Posterior vena cava (tissue), 2 donors: ENCODE measurements at regions not wholly inside any gene's neighbourhood (a gene's known extent, or its start where the extent isn't known, plus 50 kb on each side); places are given as distances from the start of the nearest gene placed in this dataset.

Experiments used
- DNase-seq: peaks from one replicate; pipeline ENCODE4 v3.0.0-alpha.2; 2020; ENCODE audit warnings: low spot score
- intact Hi-C, 2 donors: fragments of 100-400 bp; cut with DNase I; formaldehyde crosslinking; loops; one replicate each; pipeline versions ENCODE4 v1.14.1 to v1.14.2; 2022 to 2023
- donor health status: DM: yes; HTN: yes; CAD: no.
- donor health status: DM: yes; HTN: yes; CAD: no.

DNA sequence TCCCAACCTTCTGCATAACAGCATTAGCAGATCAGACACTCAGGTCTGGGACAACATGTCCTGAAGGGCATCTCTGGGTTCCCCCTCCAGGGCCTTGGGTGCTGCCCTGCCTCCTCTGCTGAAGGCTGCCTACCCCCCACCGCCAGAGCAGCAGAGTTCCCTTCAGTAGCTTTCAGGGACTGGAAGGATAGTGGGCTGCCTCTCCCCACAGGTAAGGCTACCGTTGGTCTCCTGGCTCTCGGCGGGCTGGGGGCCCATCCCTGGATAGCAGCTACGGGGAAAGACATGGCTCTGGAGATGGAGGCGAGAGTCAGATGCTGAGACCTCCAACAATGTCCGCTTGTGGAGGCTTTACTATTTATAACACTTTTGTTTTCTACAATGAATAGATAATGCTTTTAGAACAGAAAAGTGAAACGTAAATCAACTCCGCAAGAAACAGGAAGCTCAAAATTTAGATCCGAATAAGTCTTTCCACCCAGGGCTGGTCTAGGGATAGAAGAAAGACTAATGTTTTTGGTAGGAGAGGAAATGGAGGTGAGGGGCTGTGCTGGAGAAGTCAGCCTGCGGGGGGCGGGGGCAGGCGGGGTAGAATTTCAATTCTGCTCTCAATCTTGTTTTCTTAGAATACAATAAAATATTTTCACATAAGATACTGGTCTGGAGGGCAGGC is 58.4 kb downstream of the ARL4C start:
- intact Hi-C loops, result no loop called here
- no peak for DNase-seq

DNA sequence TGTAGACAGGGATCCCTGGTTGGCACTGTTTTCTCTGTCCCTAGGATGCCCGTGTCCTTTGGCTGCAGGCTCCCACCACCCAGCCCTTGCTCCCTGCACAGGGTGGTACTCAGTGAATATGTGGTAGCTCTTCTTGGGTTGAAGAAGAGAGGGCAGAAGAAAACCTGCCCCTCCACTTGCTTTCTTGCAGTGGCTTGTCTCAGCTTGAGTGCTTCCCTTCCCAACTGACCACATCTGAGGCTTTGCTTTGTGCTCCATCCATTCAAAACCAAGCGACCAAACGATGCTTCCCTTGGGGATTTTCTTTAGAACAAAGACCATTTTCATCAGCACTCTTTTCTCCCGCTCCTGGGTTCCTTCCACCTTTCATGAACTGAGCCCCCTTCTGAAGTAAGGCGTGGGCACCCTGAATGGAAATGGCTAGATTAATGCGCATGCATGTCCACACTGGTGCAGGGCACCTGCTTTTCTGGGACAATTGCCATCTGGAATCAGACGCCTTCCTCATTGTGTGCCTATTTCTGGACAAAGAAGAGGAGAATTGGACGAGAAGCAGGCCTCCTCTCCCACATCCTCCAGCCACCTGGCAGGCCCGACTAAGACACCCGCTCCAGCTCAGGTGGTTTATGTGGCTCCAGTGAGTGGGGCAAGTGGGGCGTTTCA is 59.1 kb downstream of the ARL4C start:
- intact Hi-C loops, result no loop called here
- no peak for DNase-seq

DNA sequence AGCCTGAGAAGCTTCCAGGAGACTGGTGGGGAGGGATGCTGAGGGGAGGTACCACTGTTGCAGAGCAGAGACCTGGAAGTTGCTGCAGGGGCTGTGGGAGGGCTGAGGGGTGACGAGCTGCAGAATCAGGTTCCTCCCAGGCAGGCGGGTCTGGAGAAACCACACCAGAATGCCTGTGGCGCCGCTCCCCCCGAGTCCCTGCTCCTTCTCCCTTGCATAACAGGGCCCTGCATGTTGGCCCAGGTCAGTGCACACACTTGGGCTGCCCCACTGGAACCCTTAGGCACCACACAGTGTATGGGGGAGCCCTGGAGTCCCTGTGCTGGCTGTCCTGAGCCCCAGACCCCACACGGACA is 60.4 kb downstream of the ARL4C start:
- DNase-seq, result no peak
- intact Hi-C loops, result no loop called here

DNA sequence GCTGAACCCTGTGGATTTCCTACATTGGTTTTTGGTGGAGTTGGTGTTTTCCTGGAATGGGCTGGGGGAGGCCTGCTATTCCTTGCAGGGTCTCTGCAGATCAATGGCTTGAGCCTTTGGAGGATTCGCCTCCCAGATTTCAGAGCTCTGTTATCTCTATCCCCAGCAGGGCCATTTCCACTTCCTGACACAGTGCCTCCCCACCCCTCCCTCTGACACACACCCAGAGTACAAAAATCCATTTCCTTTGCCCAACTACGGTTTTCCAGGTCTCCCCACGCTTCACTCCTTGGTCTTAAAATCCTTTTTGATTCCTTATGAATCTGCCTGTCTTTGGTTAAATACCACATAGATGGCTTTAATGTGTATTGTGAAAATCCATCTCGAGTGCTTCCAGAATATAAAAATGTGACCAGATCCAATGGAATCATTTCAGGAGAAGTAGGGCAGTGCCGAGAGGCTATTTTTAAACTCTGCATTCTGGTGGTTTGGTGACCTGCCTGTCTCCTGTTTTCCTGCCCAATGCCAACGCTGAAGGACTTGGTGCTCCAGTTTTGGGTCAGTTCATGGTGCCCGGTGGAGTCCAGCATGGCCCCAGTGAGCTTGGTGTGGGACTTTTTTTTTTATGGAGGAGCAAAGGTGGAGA is 60.9 kb downstream of the ARL4C start:
- intact Hi-C loops, result no loop called here
- DNase-seq, result no peak

DNA sequence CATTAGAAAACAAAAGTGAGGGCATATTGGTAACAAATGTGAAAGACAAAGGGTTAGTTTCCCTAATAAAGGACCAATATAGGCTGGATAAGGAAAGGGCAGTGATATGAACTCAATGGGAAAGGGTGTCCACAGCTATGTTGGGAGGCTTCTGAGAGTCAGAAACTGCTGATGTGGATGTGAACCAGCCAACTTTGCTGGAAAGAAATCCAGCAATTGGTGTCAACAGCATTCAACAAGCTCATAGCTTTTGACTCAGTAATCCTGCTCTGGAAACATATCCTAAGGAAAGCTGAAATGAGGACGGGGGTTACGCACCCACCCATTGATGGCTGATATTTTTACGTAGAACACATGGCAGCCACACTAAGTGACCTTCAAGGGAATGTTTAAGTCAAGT is 63.7 kb downstream of the ARL4C start:
- DNase-seq, result no peak
- intact Hi-C loops, result no loop called here

DNA sequence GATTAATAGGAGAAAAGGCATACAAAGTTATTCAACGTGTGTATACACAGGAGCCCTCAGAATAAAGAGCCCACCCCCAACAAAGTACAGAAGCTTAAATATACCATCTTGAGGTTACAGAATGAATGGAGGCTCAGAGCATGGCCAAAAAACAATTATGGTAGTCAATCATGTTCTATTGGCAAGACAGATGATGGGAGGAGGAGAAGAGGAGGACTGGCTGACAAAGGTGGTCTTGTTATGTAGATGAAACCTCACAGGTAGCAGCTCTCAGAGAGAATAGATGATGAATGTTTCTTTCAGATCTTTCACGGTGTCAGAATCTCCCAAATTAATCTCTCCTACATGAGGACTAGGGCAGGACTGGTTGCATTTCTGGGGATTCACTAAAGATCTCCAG is 66.0 kb downstream of the ARL4C start:
- no peak for DNase-seq
- intact Hi-C loops, result no loop called here

DNA sequence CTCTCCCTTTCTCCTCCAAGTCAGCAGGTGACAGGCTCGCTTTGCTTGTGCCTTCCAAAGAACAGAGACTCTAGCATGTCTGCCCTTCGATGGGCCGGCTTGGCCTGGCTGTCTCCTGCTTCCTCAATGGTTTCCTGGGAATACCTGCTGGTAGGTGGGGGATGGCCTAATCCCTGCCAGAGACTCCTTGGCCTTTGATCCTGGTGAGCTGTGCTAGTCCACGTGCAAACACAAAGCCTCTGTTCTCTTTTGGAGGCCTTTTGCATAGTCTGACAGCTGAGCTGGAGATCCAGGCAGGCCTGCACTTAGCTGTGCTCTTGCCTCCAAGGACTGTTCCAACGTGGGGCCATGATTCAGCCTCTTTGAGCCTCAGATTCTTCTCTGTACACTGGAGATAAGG is 67.6 kb downstream of the ARL4C start:
- no peak for DNase-seq
- intact Hi-C loops, result no loop called here

DNA sequence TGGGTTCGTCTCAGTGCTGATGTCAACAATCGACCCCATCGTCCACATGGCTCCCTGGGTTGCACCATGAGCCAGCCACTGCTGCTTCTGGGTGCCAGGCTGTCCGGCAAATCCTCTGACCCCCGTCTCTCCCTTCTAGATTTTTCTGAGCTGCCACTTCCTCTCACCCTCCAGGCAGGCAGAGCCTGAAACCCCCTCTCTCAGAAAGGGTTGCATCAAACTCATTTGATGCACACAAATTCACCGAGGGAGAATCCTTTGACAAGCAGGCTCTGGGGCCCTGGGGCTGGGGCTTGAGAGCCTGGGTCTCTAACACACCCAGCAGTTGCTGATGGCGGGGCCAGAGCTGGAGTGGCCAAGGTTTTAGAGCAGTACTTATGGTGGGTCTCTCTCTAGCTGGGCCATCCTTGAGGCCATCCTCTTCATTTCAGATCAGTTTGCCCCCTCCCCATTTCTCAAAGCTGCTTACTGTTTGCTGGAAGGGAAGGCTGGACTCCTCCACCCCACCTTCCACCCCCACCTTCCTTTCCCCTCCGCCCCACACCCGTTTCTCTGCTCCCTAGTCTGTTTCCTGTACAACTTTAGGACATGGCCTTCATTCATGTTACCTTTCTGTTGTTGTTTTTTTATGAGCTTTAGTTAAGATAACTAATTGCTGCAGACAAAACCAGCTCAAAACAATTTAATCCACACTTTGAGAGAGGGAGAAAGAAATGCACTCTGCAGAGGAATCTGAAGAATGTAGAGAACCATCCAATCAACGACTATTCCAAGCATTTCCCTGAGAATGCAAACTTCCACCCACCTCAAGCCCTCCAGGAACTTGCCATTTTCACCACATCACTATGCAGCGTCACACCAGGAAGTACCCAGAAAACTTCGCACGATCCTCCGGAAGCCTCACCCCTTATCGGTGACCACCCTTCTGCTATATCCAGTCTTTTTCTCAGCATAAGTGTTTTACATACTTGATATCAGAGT is 69.5 kb downstream of the ARL4C start:
- DNase-seq, result no peak
- intact Hi-C loops, result no loop called here

DNA sequence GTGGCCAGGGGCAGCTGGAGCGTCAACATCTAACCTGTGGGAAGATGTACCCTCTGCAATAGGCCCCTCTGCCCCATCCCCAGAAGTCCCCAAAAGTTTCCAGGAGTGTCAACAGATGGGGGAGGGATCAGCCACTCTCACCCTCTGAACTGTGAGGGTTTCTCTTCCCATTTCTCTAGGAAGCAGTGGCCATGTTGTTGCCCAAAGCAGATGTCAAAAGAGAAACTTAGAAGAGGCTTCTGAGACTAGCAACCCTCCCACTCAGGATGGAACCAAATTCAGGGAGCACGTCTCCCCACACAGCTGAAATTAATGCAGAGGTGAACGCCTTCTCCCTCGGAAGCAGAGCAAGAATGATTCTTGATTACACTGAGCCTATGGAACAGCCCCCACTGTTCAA is 70.3 kb downstream of the ARL4C start:
- no peak for DNase-seq
- intact Hi-C loops, result no loop called here

DNA sequence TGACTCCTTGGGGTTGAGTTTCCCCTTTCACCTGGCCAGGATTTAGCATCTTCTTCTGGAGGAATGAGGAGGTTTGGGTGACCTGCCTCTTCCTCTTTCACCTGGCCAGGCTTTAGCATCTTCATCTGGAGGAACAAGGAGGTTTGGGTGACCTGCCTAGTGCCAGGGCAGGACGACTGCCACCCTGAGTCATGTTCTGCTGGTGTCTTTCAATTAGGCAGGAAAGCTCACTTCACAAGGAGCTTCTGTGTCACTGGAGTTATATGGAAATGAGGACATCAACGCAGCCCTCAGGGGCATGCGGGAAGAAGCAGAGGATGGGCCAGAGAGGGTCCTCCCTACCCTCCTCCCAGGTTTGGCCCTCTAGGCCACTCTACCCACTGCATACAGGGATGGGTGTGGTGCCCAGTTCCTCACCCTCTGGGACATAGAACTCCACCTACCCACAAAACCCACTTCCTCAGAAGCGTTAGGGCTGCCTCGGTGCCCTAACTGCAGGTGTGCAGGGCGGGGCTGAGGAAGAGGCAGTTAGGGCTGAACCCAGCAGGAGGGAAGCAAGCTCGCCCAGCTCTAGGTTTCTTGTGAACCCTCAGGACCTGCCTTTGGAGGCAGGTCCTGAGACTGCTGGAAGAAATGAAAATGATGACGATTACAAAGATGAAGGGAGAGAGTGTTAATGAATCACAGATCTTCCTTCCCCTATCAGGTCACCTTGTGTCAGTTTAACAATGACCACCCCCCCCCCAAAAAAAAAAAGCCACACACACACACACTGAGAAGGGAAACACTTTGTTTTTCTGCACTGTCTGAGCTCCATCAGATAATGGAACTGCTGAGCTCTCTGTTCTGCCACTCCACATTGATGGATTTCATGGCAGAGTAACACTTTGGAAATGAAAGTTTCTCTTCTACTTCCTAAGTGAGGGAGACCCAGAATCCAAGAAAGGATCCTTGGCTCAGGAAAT is 71.0 kb downstream of the ARL4C start:
- intact Hi-C loops, result no loop called here
- DNase-seq, result no peak

DNA sequence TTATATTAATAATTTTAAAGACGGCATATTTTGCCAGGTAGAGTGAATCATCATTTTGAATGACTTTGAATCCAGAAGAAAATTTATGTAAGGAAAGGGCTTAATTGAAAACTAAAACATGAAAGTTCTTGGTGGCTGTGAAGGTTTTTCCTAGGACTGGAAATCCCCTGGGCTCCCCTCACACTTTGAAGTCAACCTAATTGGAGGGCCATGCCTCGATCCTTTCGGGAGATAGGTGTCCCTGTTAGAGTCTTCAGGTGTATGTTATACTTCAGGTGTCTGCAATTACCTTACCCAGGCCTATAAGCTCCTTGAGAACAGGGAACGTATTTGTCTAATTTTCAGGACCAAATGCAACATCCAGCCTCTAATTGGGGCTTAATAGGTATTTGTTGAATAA is 73.0 kb downstream of the ARL4C start:
- no peak for DNase-seq
- intact Hi-C loops, result no loop called here

DNA sequence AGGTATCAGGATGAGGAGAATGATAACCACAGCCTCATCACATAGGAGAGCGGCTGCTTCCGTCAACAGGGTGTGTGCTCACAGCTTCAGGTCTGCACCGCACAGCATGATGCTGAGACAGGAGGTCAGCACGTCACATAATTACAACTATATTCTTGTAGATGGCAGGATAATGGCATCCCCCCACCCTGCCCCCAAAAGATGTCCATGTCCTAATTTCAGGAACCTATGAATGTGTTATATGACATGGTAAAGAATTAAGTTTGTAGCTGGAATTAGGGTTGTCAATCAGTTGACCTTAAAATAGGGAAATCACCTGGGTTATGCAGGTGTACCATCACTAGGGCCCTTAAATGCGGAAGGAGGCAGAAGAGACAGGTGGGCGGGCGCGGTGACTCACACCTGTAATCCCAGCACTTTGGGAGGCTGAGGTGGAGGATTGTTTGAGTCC is 73.9 kb downstream of the ARL4C start:
- intact Hi-C loops, result no loop called here
- no peak for DNase-seq

DNA sequence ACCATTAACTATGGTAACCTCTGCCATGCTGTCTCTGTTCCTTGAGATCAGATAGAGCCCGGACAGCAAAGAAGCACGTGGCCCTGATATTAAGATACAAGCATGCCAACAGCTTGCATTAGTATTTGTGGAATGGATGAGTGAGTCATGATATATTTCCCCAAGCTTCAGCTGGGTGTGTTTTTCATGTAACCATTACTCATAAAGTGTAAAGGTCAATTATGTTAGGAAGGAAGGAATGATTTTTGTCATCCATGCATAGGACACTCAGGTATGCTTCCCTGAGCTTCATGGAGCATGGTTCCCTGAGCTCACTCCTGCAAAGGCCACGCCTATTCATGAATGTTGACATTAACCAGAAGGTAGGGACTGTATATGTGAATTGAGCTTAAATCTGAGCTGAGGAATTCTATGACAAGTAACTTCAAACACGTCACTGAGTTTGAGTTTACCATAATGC is 74.6 kb downstream of the ARL4C start:
- no peak for DNase-seq
- intact Hi-C loops, result no loop called here

DNA sequence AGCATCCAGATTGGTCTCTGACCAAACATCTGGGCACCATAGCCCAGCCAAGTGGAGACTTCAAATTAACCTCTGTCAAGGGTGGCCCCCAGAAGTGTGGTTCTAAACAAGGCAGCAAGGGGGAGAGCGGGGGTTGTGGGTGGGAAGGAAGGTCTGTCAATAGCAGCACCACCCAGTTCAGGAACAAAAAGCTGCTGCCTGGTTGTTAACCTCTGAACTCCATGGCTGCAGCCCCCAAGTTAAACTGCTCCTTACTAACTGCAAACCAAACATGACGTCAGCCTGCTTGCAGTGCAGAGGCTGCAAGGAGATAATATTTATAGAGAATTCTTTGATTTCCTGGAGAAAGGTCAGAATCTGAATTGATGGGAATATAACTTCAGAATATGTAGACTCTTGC is 76.5 kb downstream of the ARL4C start:
- DNase-seq, result no peak
- intact Hi-C loops, result no loop called here

DNA sequence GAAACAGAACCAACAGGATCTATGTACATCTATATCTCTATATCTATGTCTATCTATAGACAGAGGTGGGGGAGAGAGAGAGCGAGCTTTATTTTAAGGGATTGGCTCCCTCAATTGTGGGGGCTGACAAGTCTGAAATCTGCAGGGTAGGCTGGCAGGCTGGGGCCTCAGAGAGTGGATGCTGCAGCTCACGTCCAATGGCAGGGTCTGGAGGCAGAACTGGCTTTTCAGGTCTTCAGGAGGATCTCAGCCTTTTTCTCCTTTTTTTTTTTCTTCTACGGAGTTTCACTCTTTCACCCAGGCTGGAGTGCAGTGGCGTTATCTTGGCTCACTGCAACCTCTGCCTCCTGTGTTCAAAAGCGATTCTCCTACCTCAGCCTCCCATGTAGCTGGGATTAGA is 77.2 kb downstream of the ARL4C start:
- intact Hi-C loops, result no loop called here
- DNase-seq, result no peak

DNA sequence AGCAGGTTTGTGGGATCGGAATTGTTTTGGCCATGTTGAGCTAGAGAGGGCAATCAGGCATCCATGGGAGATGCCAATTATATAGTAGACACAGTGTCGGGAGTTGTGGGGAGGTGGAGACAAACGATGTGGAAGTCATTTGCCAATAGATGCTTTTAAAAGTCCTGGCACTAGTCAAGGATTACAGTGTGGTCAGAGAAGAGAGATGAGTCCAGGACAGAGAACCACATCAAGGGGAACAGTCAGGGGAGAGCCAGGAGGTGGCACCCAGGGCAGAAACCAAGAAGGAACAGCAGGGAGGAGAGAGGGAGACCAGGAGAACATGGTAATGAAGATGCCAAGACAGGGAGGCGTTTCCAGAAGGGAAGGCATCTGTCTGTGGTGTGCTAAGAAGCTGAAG is 81.2 kb downstream of the ARL4C start:
- intact Hi-C loops, result loop anchor here in 1 of 2 donors (2.0 kb wide), 1 partner anchor 71 kb away; no protein-coding TSS in a partner anchor
- no peak for DNase-seq

DNA sequence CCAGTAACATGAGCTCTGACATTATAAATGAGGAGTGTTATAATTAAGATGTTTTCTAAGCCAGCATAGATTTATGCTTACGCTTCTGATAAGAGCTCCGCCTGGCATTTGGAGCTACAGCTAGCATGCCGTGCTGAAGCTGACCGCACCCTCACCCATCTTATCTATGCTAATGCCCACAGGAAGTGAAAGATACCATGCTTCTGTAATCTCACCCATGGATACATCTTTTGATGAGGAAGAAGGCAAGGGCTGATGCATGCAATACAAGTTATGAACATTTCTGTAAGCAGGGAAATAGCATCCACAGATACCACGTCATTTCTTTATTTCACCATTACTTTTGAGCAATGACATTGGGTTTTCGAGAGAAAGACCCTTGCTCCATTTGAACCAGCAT is 82.3 kb downstream of the ARL4C start:
- no peak for DNase-seq
- intact Hi-C loops, result no loop called here

DNA sequence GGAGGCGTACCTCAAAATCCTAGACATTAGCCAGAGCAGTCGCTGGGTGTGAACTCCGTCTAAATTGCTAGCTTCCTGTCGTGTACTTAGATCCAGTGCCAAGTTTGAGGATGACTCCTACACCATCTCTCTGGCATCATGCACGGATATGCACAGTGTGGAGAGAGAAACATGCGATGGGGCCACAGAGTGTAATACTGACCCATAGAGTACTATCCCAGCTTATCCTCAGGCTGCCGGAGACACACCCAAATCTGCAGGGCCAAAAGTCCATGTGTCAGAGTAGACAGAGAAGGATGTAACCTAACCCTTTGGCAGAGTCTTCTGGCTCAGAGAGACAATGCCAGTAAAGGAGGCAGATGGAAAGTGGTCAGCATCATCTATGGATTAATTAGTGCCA is 84.2 kb downstream of the ARL4C start:
- DNase-seq, result no peak
- intact Hi-C loops, result no loop called here

DNA sequence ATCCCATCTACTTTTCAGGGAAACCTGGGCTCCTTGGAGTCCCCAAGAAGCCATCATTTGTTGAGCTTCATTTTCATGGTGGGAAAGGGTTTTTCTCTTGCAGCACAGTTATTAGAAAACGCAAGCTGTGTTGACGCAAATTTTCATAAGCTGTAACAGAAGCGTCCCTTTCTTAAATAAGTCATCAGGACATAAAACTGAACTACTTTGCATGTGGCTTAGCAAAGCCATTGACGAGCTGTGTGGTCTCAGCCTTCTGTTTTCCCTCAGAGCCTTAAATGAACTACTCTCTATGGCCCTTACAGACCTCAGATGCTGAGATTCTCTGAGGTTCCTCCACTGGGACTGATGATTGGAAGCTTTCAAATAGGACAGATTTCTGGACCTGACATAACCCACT is 85.1 kb downstream of the ARL4C start:
- DNase-seq, result no peak
- intact Hi-C loops, result no loop called here
